GM18909 (cell line): ENCODE measurements at regions not wholly inside any gene's neighbourhood (a gene's known extent, or its start where the extent isn't known, plus 50 kb on each side); places are given as distances from the start of the nearest gene placed in this dataset.

Source experiments
- ATAC-seq: cut with Tn5 transposase; IDR thresholded peaks from one replicate; pipeline ENCODE4 v1.9.1; 2021; ENCODE audit warnings: mild to moderate bottlenecking; ENCODE audit not compliant: unreplicated experiment, poor library complexity

- ATAC-seq, result no peak
Observed at GRCh38 chr20:24089576-24089975, 101.0 kb upstream of the GGTLC1 start.

- no peak for ATAC-seq
Observed at GRCh38 chr20:24086121-24086520, 97.5 kb upstream of the GGTLC1 start.

DNA sequence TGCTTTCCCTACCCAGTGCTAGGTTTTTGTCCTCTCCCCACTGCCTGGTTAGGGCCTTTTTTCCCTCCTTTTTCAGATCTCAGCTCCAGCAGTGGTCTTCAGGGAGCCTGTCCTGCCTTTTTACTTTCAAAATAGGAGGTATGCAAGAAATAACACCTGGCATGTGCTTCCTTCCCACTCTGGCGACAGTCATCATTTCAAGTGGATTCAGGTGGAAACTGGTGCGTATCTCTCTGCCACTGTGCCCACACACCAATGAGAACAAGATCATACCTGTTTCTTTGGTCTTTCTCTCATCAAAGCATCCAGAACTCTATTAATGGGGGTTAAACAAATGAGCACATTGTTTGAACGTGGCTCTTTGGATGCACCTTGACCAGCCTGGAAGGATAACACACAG, 95.7 kb upstream of the GGTLC1 start:
- ATAC-seq, result no peak

- no peak for ATAC-seq
Observed at GRCh38 chr20:24081077-24081476, 92.5 kb upstream of the GGTLC1 start.

- no peak for ATAC-seq
Observed at GRCh38 chr20:24079661-24080412, 91.3 kb upstream of the GGTLC1 start.

GRCh38 chr20:24077145-24077544, 88.6 kb upstream of the GGTLC1 start:
- ATAC-seq, result no peak

DNA sequence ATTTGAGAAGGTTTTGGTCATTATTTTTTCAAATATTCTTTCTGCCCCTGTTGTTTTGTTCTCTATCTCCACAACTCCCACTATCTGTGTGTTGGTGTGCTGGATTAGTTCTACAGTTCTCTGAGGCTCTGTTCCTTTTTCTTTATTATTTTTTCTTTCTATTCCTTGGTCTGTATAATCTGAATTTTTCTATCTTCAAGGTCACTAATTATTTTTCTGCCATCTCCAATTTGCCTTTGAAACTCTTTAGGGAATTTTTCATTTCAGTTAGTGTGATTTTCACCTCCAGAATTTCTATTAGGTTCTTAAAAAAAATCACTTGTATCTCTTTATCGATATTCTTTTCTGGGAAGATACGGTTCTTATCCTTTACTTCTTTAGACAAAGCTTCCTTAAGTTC, 82.1 kb upstream of the GGTLC1 start:
- ATAC-seq, result no peak

DNA sequence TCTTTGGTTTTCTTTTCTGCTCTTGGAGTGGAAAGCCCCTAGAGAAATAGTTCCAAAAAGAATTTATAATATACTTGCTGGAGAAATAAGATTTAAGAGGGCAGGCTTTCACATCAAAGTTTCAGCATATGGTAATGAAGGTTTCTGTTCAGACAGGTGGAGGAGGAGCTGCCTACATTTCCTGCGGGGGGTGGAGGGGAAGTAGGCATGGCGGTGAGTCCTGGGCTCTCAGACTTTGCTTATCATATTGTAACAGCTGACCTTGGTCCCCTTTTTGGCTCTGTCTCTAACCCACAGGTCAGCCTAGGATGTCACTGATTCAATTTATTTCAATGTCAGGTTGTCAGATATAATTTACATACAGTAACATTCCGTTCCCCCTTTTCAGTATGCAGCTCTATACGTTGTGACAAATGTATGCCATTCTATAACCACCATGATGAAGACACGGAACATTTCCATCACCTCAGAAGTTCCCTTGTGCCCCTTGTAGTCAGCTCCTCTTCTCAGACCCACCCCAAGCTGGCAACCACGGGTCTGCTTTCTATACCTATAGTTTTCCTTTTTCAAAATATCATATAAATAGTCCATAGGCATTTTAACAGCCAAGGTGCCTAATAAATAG, 77.6 kb upstream of the GGTLC1 start:
- ATAC-seq, result no peak

DNA sequence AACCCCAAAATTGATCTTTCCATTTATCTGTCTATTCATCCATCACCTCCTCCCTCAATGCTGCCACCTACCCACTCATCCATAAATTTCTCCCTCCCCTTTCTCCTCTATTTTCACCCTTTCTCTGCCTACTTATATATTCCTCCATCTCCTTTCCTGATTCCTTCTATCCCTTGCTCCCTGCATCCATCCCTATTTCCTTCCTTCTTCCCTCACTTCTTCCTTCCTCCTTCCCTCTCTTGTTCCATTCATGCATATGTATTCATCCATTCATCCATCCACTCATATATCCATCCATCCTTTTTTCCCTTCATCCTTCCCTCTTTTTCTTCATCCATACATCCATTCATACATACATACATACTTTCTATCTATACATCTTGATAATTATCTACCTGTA, 76.3 kb upstream of the GGTLC1 start:
- no peak for ATAC-seq

DNA sequence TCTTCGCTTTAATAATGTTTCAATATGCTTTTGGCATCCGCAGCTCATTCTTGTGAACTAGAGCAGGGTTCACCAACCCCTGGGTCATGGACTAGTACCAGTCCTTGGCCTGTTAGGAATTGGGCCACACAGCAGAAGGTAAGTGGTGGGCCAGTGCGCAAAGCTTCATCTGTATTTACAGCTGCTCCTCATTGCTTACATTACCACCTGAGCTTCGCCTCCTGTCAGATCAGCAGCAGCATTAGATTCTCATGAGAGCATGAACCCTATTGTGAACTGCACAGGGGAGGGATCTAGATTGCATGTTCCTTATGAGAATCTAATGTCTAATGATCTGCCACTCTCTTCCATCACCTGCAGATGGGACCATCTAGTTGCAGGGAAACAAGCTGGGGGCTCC, 75.5 kb upstream of the GGTLC1 start:
- ATAC-seq, result no peak

DNA sequence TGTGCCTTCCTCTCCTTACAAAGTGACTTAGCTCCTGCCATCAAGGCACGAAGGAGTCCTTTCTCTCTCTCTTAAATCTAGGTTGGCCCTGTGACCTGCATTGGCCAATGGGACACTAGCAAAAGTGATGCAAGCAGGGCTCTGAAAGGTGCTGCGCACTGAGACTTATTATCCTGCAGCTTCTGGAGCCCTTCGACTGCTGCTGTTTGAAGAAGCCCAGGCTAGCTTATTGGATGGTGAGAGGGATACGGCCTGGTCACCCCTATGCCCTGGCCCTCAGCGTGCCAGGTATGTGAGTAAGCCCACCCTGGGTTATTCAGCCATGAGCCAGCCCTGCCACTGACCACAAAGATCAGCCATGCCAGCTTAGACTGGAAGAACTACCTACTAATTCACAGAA, 74.5 kb upstream of the GGTLC1 start:
- no peak for ATAC-seq

DNA sequence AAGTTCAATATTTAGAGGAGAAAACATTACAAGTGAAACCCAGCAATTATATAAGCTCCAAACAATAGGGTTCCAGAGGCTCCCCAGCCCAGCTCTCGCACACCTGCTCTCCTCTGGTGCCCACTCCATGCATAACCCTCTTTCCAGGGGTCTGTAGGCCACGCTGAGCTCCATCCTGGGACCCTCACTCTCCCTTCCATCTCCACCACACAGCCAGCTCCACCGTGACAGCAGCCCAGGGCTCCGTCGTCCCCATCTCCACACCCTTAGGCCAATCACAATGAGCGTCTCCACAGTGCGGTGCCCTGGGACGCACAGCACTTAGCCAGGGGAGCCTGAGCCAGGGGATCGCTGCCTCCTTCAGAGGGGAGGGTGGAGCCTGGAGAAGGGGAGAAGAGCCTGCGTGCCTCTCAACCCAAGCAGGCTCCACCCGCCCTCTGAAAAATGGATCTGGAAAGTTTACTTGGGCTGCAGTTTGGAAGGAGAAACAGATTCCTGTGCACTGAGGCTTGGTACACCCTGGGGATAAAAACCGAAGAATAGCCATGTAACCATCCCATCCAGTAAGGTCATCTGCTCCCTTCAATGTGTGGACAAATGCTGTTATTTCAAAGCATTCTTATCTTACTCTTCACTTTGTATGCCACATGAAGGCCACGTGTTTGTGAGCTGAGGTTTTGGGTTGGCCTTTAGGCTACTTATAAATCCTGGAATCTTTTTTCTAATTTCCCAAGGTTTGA, 72.4 kb upstream of the GGTLC1 start:
- no peak for ATAC-seq

DNA sequence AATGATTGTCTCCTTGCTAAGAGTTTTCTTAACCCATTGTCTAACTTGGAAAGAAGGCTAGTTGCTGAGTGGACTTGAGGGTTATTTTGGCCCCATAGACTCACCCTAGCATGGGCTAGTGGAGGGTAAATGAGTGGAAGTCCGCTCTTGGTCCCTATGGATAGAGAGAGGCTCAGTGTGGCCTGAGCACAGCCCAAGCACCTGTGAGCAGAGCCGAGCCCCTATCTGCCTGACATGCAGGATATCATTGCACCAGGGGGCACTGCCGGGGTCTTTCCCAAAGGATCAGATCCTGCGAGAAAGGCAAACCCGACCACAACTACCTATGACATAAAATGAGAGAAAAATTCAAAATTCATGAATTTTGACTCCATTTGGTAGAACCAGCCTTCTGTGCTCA, 70.6 kb upstream of the GGTLC1 start:
- ATAC-seq, result no peak

DNA sequence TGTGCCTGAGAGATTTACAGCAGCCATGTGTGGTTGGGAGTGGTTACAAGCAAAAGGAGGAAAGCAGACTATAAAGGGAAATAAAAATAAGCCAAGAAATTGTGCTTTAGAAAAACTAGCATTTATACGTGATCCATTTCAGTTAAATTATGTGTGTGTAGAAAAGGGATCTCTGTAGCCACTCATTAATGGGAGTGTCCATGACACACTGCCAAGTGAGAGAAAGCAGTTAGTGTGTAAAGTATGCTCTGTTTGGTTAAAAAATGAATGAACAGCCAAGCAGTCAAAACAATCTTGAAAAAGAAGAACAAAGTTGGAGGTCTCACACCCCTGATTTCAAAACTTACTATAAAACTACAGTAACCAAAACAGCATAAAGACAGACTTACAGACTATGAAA, 67.9 kb upstream of the GGTLC1 start:
- no peak for ATAC-seq

- no peak for ATAC-seq
Observed at GRCh38 chr20:24052599-24053275, 64.2 kb upstream of the GGTLC1 start.

- no peak for ATAC-seq
Observed at GRCh38 chr20:24051160-24051559, 62.6 kb upstream of the GGTLC1 start.

GRCh38 chr20:24050119-24050518, 61.5 kb upstream of the GGTLC1 start:
- ATAC-seq, result no peak

DNA sequence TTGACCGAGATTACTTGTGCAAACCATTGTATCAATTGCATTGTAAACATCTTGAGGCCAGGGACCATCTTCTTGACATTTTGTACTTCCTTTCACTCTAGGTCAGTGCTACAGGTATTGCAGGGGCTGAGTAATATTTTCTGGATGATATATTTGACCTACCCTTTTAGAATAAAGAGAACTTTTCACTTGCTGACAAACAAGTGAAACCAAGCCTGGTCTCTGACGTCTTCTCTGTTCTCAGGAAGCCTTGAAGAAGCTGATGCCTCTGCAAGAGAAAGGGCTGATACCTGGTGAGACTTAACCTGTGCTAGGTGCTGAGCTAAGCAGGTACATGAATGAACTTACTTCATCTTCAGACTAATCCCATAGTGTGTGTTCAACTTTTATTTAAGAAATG, 60.5 kb upstream of the GGTLC1 start:
- ATAC-seq, result no peak

DNA sequence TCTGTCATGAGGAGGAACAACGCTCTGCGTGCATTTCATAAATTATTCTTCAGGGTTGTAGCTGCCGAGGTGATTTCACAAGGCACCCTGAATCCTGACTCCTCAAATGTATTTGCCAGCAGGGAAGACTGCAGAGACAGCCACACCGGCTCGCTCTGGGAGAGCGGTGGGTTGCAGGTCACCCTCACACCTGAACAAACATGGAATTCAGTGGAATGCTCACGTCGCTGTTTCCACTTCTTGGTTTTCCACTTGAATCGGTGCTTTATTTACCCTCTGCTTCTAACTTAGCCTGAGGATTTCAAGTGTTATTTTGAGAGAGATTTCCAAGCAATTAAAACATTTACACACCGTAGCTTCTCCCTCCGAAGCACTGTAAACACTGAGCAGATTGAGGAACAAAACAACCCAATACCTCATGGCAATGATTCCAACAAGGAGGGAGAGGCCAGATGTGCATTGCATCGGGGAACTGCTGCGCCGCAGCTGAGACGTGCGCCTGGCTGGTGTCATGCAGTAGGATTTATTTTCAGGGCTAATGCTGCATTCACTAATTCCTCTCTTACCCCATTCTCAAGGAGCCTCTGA, 59.5 kb upstream of the GGTLC1 start:
- ATAC-seq, result no peak

- no peak for ATAC-seq
Observed at GRCh38 chr20:24046888-24047287, 58.3 kb upstream of the GGTLC1 start.
